Endodermal cell (in vitro differentiated cells): ENCODE measurements at regions not wholly inside any gene's neighbourhood (a gene's known extent, or its start where the extent isn't known, plus 50 kb on each side); places are given as distances from the start of the nearest gene placed in this dataset.
"Not testable (repeated sequence)": the region's sequence is repeated elsewhere in the genome, so short reads cannot be mapped to it uniquely, and the experiment has no call there.

Experiments used
- DNase-seq: peaks from one replicate; pipeline ENCODE4 v3.0.0-alpha.2; 2017
- H3K27ac ChIP-seq: 2 replicates; pipeline ENCODE4 v1.5.1; 2013; ENCODE audit warnings: mild to moderate bottlenecking, low read depth, low read length, moderate library complexity
- H3K27me3 ChIP-seq: 2 replicates; pipeline ENCODE4 v1.6.1; 2013; ENCODE audit warnings: mild to moderate bottlenecking, low read length, moderate library complexity; ENCODE audit not compliant: insufficient read depth, control insufficient read depth, poor library complexity, severe bottlenecking
- H3K36me3 ChIP-seq: 2 replicates; pipeline ENCODE4 v1.7.0; 2013; ENCODE audit warnings: mild to moderate bottlenecking, low read length, moderate library complexity; ENCODE audit not compliant: control insufficient read depth, insufficient read depth
- H3K4me1 ChIP-seq: one replicate; pipeline ENCODE4 v1.7.0; 2013; ENCODE audit warnings: low read length; ENCODE audit not compliant: control insufficient read depth, insufficient read depth
- H3K4me3 ChIP-seq: 2 replicates; pipeline ENCODE4 v1.5.1; 2013; ENCODE audit warnings: mild to moderate bottlenecking, low read length, moderate library complexity
- H3K9ac ChIP-seq: 2 replicates; pipeline ENCODE4 v1.6.1; 2013; ENCODE audit warnings: mild to moderate bottlenecking, low read length, moderate library complexity; ENCODE audit not compliant: poor library complexity, severe bottlenecking; ENCODE audit errors: extremely low read depth
- H3K9me3 ChIP-seq: 2 replicates; pipeline ENCODE4 v1.6.1; 2013; ENCODE audit warnings: mild to moderate bottlenecking, low read length, moderate library complexity; ENCODE audit not compliant: control insufficient read depth
- H3K27ac Mint-ChIP-seq: 2 replicates; pipeline ENCODE4 v1.8.0; 2020; ENCODE audit warnings: mixed read lengths
- H3K27me3 Mint-ChIP-seq: 2 replicates; pipeline ENCODE4 v1.8.0; 2021; ENCODE audit warnings: mild to moderate bottlenecking, mixed read lengths; ENCODE audit not compliant: insufficient read depth
- H3K36me3 Mint-ChIP-seq: 2 replicates; pipeline ENCODE4 v1.8.0; 2020; ENCODE audit warnings: low read depth, mixed read lengths
- H3K4me1 Mint-ChIP-seq: 2 replicates; pipeline ENCODE4 v1.8.0; 2020; ENCODE audit warnings: mixed read lengths
- H3K4me3 Mint-ChIP-seq: 2 replicates; pipeline ENCODE4 v1.8.0; 2020; ENCODE audit warnings: mild to moderate bottlenecking, moderate library complexity, mixed read lengths
- H3K9me3 Mint-ChIP-seq: 2 replicates; pipeline ENCODE4 v1.8.0; 2020; ENCODE audit warnings: mild to moderate bottlenecking, mixed read lengths
- CTCF ChIP-seq: fragments of 200-600 bp; sonication (generic); conservative IDR thresholded peaks from 2 replicates; pipeline ENCODE4 v1.5.0; 2021; ENCODE audit warnings: antibody characterized with exemption, mild to moderate bottlenecking
- WGBS, 2 experiments: methylation state at CpG; one replicate each; pipeline versions ENCODE4 v1.1.5 to v1.1.7; 2013; ENCODE audit warnings: missing lambda C conversion rate in 2 of 2, mixed read lengths in 1 of 2; ENCODE audit not compliant: insufficient coverage in 1 of 2, insufficient read length in 1 of 2; 5-methylcytosine and 5-hydroxymethylcytosine counted together

DNA sequence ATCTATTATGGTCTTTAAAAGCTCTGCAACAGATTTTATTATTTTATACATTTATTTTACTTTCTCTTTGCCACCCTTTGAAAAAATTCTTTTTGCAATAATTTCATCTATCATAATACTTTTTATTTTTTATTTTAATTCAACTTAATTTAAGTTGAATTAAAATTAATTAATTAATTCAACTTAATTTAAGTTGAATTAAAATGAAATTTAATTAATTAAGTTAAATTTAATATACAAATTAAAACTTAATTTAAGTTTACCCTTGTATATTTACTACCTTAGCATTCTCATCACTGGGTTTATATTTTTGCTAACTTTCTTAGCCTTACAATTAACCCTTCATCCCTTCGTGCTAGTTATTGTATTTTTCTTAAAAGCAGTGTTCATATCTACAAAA lies 301.4 kb downstream of the SLITRK5 start:
- no peak overlapping the region for H3K4me3 ChIP-seq
- H3K27me3 ChIP-seq: no peaks in the 10 kb centered on the region
- no peak for TF ChIP-seq CTCF
- no peak overlapping the region for H3K27ac Mint-ChIP-seq
- 89% methylated on average over 1 of the region's 1 CpG; no CpG with 5 or more reads in 1 of the 2 experiments for WGBS, 2 experiments
- H3K9me3 ChIP-seq: no peaks in the 10 kb centered on the region
- H3K27me3 Mint-ChIP-seq: no peaks in the 10 kb centered on the region
- no peaks in the 10 kb centered on the region for H3K36me3 Mint-ChIP-seq
- no peaks in the 10 kb centered on the region for H3K36me3 ChIP-seq
- H3K4me1 ChIP-seq: no peaks in the 10 kb centered on the region
- peaks cover 12% of the 10 kb centered on the region for H3K9me3 Mint-ChIP-seq
- no peak overlapping the region for H3K9ac ChIP-seq
- DNase-seq: no peak
- H3K27ac ChIP-seq: no peak overlapping the region
- H3K4me3 Mint-ChIP-seq: no peak overlapping the region
- no peaks in the 10 kb centered on the region for H3K4me1 Mint-ChIP-seq

DNA sequence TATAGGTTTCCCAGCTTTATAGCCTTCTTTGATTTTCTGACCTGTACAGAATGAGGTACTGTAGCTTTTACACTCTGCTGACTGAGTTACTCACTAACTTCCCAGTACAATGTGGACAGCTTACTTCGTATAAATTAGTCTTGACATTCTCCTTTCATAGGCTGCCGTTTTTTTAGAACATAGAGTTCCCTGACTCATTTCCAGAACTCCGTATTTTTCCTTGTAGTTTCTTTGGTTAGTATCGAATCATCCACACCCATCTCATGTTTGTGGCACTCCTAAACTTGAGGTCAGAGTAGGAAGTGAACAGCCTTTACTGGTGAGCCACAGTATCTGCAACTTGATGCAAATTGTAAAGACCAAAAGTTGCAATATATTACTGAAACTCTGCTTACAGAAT lies 303.9 kb downstream of the SLITRK5 start:
- Mint-ChIP-seq H3K4me3 (no peak overlapping the region), H3K27ac (no peak overlapping the region), H3K4me1 (no peaks in the 10 kb centered on the region), H3K9me3 (peaks cover 20% of the 10 kb centered on the region), H3K27me3 (no peaks in the 10 kb centered on the region), H3K36me3 (no peaks in the 10 kb centered on the region)
- Histone ChIP-seq H3K27me3 (no peaks in the 10 kb centered on the region), H3K36me3 (no peaks in the 10 kb centered on the region), H3K4me1 (no peaks in the 10 kb centered on the region), H3K9me3 (no peaks in the 10 kb centered on the region), H3K9ac (no peak overlapping the region), H3K4me3 (no peak overlapping the region), H3K27ac (no peak overlapping the region)
- TF ChIP-seq CTCF: no peak
- no peak for DNase-seq
- WGBS, 2 experiments: 96 to 100% methylated on average over 3 to 4 of the region's 4 CpGs

GRCh38 chr13:87976650-87977049 lies 305.5 kb downstream of the SLITRK5 start:
- peaks cover 20% of the 10 kb centered on the region for H3K9me3 Mint-ChIP-seq
- not testable (repeated sequence) for H3K27me3 ChIP-seq, H3K4me1 Mint-ChIP-seq, H3K27ac Mint-ChIP-seq, H3K4me3 ChIP-seq, H3K36me3 Mint-ChIP-seq, H3K9ac ChIP-seq, H3K36me3 ChIP-seq, H3K9me3 ChIP-seq, H3K27me3 Mint-ChIP-seq, H3K4me3 Mint-ChIP-seq, H3K4me1 ChIP-seq, H3K27ac ChIP-seq, DNase-seq
- 96 to 100% methylated on average over 7 to 24 of the region's 26 CpGs for WGBS, 2 experiments

DNA sequence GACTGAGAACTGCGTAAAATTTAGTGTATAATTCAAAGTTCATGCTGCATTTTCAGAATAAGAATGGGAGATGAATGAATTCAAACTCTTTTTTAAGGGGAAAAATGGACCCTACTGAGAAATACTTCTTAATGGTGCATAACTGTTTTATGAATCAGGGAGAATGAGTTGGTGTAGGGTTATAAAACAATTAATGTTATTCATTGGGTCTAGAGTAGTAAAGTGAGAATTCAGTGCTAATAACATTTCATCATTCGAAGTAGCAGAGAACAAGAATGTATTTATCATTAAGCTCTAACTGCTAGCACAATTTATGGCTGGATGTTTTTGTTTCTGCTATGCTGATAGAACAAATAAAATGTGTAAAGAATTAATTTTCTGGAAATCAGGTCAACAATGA lies 310.2 kb downstream of the SLITRK5 start:
- no peaks in the 10 kb centered on the region for H3K4me1 ChIP-seq
- WGBS, 2 experiments: 93 to 100% methylated on average over 1 to 2 of the region's 2 CpGs
- no peak overlapping the region for H3K4me3 Mint-ChIP-seq
- H3K9me3 Mint-ChIP-seq: peaks cover 32% of the 10 kb centered on the region
- H3K27ac Mint-ChIP-seq: no peak overlapping the region
- no peak overlapping the region for H3K27ac ChIP-seq
- no peaks in the 10 kb centered on the region for H3K4me1 Mint-ChIP-seq
- peaks cover 11% of the 10 kb centered on the region for H3K9me3 ChIP-seq
- H3K27me3 ChIP-seq: no peaks in the 10 kb centered on the region
- no peaks in the 10 kb centered on the region for H3K36me3 ChIP-seq
- H3K36me3 Mint-ChIP-seq: no peaks in the 10 kb centered on the region
- TF ChIP-seq CTCF: no peak
- no peak overlapping the region for H3K4me3 ChIP-seq
- no peaks in the 10 kb centered on the region for H3K27me3 Mint-ChIP-seq
- no peak overlapping the region for H3K9ac ChIP-seq
- DNase-seq: no peak
